HepG2 (cell line): ENCODE measurements at regions not wholly inside any gene's neighbourhood (a gene's known extent, or its start where the extent isn't known, plus 50 kb on each side); places are given as distances from the start of the nearest gene placed in this dataset.

Experiments
- CBFB ChIP-seq: sonication (generic); formaldehyde crosslinking; IDR thresholded peaks from 2 replicates; pipeline ENCODE4 v1.4.0; 2020; ENCODE audit warnings: missing genetic modification reagents
- CTCF ChIP-seq: sonication (generic); formaldehyde crosslinking; IDR thresholded peaks from 2 replicates; pipeline ENCODE4 v1.5.0; 2020; ENCODE audit warnings: mild to moderate bottlenecking, missing genetic modification reagents, moderate library complexity
- ELF4 ChIP-seq: sonication (generic); formaldehyde crosslinking; IDR thresholded peaks from 2 replicates; pipeline ENCODE4 v1.5.0; 2020; ENCODE audit warnings: missing genetic modification reagents, mild to moderate bottlenecking, moderate library complexity, borderline replicate concordance
- HDAC2 ChIP-seq: sonication (generic); formaldehyde crosslinking; IDR thresholded peaks from 2 replicates; pipeline ENCODE4 v1.4.0; 2020; ENCODE audit warnings: missing genetic modification reagents
- KLF11 ChIP-seq: IDR thresholded peaks from 2 replicates; pipeline ENCODE4 v1.6.1; 2016; ENCODE audit warnings: missing compliant biosample characterization
- NPAS2 ChIP-seq: sonication (generic); formaldehyde crosslinking; IDR thresholded peaks from 2 replicates; pipeline ENCODE4 v1.8.0; 2022; ENCODE audit warnings: mild to moderate bottlenecking, missing genetic modification reagents, borderline replicate concordance
- POLR2A ChIP-seq, 2 experiments: IDR thresholded peaks; 2 replicates each; pipeline ENCODE4 v1.6.1; 2011; ENCODE audit warnings: low read depth in 2 of 2, low read length in 2 of 2, mild to moderate bottlenecking in 1 of 2, moderate library complexity in 1 of 2; ENCODE audit not compliant: insufficient read depth in 1 of 2
- REPIN1 ChIP-seq: sonication (generic); formaldehyde crosslinking; IDR thresholded peaks from 2 replicates; pipeline ENCODE4 v1.8.0; 2022; ENCODE audit warnings: missing genetic modification reagents, low read depth, mild to moderate bottlenecking, borderline replicate concordance
- SIN3B ChIP-seq: fragments of 150-350 bp; IDR thresholded peaks from 2 replicates; pipeline ENCODE4 v1.6.1; 2014; ENCODE audit warnings: low read length
- ZNF382 ChIP-seq: sonication (generic); formaldehyde crosslinking; IDR thresholded peaks from 2 replicates; pipeline ENCODE4 v1.5.0; 2020; ENCODE audit warnings: missing genetic modification reagents, mild to moderate bottlenecking, borderline replicate concordance

- TF ChIP-seq REPIN1 (CRISPR knock-in tag) (no peak), ZNF382 (CRISPR knock-in tag) (no peak), ELF4 (CRISPR knock-in tag) (no peak), CBFB (CRISPR knock-in tag) (no peak), CTCF (no peak), HDAC2 (CRISPR knock-in tag) (no peak), KLF11 (CRISPR knock-in tag) (no peak), POLR2A (IDR thresholded peaks at IDR 0.05; ENCODE audit: insufficient read depth in 1 of 2, low read depth in 2 of 2, low read length in 2 of 2) (no peak), SIN3B (no peak), NPAS2 (CRISPR knock-in tag) (no peak)
Measured at GRCh38 chr2:106953779-106954178, 67.8 kb upstream of the ST6GAL2 start.
